Anterior cingulate cortex (tissue), 58 donors: ENCODE measurements at regions not wholly inside any gene's neighbourhood (a gene's known extent, or its start where the extent isn't known, plus 50 kb on each side); places are given as distances from the start of the nearest gene placed in this dataset.
"Not testable (repeated sequence)": the region's sequence is repeated elsewhere in the genome, so short reads cannot be mapped to it uniquely, and the experiment has no call there.

Source experiments
- DNase-seq, 58 donors: peaks; one replicate each; lab custom pipeline; 2025; lab: John Stamatoyannopoulos, UW

DNA sequence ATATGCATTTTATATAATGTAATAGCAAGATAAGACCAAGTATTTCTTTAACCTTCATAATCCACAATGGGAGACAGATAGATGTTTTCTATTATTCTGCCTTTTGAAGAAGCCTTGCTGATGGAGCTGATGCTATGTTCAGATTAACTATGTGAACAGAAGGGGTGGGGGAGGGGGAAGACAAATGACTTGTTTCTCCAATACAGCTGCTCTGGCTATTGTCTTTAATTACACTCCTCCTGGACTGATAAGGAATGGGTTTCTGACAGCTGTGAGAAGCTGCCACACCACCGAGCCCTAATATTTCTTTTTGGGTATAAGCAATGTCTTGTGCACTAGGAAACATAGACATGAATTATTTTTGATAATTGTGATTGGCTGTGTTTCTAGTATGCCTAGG is 62.0 kb downstream of the CAVIN4 start:
- no peak for DNase-seq

DNA sequence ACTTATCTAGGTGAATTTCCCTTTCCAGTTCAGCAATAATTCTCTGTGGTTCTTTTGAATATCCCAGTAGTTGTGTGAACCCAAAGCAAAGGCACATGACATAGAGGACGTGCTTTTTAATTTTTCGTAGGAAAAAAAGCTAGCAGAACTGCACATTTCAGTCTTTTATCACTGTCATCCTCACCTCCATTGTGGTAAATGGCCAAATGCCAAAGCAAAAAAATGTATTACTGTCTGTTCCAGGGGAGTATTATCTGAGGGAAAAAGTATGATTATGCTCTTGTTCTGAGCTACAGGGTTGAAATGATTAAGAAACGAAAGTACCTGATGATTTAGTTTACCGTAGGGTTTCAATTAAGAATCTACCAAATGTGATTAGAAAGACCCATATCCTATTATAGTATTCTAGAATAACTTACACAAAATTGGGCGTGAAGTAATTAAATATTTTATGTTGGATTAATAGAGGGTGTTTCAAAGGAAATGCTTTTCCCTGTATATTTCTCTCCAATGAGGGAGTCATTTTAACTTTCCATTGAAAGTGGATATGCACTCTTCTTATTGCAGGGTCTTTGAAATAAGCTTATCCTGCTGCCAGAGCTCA is 62.7 kb downstream of the CAVIN4 start:
- no peak for DNase-seq

DNA sequence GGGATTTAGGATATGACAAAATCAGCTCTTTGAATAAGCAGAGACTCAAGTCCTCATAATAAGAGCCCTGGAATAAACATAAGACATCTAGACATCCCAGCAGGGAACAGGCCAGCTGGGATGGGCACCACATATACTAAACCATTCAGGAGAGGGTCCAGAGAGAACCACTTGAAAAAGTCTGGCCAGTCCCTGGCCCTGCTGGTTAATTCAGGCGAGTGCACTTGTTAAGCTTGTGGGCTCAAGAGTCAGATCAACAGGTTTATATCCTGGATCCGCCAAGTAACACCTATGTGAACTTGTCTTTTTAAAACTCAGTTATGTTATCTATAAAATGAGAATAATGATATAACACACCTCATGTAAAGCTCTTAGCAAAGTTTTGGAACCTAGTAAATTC is 63.3 kb downstream of the CAVIN4 start:
- no peak for DNase-seq

DNA sequence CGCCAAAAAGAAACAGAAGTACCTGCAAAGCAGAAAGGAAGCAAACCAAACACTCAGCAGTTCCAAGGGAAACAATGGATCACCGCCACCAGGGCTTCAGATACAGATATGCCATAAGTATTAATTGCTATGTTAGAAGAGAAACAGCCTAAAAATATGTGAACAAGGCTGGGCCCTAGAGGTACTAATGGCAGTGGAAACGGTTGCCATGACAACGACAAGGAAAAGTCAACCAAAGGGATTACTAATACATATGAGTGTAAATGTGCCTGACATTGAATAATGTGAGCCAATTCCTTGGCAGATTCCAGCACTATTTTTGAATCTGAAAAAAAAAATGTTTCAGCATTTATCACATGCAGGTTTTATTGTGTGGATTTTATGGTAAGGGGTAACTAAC is 75.0 kb downstream of the CAVIN4 start:
- no peak for DNase-seq

DNA sequence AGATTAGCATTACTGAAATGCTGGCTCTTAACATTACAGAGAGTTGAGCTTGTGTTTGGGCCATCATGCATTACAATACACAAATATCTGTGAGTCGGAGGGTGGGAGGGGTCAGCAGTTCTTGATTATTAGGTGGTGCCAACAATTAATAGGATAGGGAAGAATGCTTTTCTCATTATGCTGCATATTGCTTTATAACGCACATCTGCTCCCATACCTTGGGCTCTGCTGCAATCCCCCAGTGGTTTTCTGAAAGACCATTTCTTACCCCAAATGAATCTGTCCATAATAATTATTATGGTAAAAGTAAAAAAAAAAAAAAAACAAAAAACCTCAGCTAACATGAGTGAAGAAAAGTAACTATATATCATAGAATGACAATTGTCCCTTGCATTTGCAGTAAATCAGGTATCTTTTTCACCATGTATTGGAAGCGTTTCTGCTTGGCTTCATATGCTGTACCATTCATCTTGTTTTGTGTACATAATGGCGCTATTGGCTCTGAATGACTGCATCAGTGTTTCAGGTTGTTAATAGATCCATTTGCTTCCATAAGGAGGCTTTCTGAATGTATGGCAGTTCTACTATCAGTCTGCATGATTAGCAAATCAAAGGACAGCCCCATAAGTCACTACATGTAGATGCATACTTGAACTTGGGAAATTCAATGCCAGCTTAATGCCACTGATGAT is 75.9 kb downstream of the CAVIN4 start:
- DNase-seq, result no peak

DNA sequence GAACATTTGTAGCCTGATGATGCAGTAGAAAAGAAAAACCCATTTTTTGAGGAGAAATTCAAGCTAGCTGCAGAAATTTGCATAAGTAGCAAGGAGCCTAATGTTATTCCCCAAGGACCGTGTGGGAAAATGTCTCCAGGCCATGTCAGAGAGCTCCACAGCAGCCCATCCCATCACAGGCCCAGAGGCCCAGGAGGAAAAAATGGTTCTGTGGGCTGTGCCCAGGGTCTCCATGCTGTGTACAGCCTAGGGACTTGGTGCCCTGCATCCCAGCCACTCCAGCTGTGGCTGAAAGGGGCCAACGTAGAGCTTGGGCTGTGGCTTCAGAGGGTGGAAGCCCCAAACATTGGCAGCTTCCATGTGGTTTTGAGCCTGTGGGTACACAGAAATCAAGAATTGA is 79.0 kb downstream of the CAVIN4 start:
- not testable (repeated sequence) for DNase-seq

DNA sequence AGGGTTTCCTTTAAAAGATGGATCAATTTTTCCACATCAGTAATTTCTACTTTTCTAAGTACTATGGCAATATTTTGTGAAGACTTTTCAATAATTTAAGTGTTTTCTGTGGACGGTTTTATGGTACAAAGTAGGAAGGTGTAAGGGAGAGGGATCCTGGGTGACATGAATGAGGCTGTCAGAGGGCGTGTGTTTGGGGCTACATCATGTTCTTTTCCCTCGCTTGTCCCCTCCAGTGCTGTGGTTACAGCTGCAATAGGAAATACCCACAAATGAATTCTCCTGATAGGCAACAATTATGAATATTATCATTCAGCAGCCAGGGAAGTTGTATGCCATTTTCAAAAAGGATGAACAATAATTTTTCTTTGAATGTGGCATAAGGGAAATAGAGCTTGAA is 83.8 kb downstream of the CAVIN4 start:
- no peak for DNase-seq

DNA sequence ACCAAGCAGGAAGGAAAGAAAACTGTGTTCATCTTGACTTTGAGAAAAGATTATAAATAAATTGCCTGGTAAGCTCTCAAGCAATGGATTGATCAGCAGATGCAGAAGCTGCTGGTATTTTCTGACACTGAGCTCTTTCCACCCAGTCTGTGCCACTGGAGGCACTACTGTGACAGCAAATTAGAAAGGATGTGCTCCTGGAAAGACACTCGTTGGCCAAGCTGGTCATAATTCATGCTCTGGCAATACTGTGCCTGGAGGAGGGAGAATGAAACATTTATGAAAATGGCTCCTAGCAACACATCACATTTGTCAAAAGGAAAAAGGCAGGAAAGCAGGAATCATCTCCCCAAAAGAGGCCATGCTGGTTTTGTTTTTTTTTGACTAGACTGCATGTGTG is 84.2 kb downstream of the CAVIN4 start:
- peak in 3 of 58 donors; percentile 3 to 12 (median 11) for DNase-seq

DNA sequence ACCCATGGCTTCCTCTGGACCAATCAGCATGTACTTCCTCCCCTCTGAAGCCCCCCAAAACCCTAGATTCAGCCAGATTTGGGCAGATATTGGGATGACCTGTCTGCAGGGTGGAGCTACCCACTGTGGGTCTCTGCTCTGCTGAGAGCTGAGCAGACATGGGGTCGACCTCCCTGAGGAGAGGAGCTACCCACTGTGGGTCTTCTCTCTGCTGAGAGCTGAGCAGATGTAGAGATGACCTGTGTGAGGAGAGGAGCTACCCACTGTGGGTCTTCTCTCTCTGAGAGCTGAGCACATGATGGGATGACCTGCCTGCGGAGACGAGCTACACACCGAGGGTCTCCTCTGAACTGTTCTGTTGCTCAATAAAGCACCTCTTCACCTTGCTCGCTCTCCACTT is 89.6 kb downstream of the CAVIN4 start:
- DNase-seq, result no peak

DNA sequence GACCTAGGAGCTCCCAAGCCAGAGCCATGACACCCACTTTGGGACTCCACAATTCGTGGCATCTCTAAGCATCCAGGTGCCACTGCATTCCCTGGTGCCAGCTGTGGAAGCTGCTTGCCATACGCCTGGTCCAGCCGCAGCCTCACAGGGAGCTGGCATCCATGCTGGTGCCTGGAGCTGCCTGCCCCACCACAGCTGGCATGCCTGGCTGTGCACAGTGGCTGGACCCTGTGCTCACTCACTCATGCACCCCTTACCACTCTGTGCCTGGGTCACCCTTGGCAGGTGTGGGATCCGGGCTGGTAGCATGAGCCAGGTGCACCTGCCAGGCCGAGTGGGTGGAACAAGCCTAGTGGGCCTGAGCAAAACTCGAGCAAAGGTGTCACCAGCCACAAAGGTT is 90.1 kb downstream of the CAVIN4 start:
- DNase-seq, result no peak

DNA sequence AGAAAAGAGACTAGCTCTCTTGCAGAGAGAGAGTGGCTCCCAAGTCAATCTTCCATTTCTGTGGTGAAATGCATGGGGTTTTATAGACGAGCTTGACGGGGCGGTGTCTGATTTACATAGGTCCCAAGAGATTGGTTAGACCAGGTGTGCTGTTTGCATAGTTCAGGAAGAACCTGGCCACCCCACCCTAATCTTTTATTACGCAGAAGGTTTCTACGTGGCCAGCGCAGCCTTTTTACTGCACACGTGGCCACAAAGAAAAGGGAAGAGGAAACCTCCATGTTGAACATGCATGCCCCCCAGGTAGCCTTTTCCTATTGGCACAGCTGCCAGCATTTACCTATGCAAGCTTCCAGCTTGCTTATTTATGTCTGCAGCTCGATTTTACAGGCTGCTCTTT is 92.1 kb downstream of the CAVIN4 start:
- no peak for DNase-seq

DNA sequence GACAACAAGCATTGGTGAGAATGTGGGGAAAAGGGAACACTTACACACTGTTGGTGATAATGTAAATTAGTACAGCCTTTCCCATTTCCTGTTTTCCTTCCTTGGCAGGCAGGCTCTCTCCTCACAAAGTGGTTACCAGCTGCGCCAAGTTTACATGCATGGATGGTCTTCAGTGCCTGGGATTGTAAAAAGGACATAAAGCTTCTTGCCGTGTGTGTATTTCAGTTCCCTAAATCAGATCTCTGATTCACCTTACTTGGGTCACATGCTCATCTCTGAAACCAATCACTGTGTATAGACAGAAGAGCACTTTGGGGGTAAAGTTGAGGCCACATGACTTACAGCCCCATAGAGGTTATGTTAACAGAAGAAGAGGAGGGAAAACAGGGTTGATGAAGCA is 92.8 kb downstream of the CAVIN4 start:
- DNase-seq, result no peak

DNA sequence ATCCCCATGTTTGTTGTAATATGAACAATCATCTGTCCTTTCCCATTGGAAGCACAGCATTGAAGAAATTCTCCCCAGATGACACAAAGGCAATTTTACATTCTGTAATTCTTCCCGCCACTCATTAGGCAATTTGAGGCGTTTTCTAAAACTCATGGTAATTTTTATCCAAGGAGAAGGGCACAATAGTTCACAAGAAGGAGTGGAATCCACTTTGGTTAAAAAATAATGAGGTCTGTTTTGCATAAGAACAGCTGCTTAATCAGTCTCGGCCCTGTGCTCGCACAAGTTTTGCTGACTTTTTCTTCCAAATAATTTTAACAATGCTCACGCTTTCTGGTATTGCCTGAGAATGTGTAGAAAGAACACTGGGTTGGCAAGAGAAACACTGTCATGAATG is 94.0 kb downstream of the CAVIN4 start:
- no peak for DNase-seq

DNA sequence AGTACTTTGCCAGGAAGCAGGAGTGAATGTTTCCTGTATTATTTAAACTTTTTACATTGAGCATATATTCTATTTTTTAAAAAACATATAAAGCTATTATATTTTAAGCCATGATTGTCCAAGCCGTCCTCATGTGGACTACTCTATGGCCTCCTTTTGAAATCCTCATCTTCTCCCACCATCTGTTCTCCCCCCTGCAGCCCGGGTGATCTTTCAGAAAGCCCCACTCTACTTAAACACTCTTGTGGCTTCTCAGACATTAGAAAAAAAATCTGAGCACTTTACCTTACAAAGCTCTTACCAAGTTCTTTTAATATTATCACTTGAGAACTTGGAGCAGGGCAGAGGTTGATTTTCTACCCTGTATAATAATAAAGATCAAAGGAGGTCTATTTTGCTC is 95.4 kb downstream of the CAVIN4 start:
- DNase-seq, result no peak

DNA sequence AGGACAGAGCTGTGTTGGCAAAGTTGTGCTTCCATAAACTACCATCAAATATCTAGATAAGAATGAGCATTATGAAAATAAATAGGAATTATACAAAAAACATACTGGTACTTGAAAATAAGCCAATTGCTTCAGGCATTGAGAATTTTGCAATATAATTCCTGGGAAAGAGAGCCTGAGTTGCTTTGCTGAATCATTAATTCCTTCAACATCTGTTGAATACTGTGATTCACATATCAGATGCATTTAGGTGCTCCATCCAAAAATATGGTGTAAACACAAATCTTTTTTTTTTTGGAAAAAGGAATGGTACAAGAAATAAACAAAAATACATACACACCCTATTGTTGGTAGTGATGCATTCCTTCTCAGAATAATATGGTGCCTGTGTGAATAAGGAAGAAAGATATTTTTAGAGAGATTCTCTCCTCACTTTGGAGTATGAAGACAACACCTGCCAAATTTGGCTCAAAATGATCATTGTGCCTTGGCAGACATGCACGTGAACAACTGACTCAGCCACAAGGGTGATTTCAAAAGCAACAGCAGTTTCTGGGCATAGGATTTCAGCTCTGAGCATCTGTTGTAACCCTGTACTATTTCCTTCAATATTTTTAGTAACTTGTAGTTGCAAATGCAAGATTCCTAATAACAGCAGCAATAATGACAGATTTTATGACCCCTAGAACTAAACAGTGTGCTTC is 96.7 kb downstream of the CAVIN4 start:
- DNase-seq, result peak in 12 of 58 donors; percentile 2 to 48 (median 8)

DNA sequence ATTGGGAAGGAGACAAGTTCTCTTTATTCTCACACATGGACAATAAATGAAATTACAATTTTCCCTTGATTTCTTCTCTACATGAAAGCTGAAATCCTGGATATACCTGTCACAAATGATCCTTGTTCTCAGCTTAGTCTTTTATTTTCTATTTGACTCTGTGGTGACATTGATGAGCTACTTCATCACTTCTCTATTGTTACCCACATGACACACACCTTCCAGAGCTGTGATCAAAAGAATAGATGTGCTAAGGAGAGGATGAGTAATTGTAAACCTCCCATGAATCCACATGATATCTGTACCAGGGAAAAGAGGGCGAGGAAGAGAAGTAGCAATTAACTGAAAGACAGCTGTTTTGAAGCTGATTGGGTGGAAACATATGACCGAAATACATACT is 102.0 kb downstream of the CAVIN4 start:
- no peak for DNase-seq

DNA sequence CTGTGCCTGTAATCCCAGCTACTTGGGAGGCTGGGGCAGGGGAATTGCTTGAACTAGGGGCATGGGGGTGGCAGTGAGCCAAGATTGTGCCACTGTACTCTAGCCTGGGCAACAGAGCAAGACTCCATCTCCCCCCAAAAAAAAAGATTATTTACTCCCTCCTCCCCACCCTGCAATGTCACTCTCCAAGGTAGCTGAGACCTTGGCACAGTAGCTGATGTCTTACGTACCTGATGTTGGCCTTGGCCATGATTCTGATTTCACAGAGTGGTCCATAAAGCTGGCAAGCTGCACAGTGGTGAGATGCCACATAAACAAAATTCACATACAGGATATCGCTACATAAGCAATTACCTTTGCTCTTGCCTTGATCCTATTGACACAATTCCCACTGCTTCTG is 108.5 kb downstream of the CAVIN4 start:
- DNase-seq, result no peak

DNA sequence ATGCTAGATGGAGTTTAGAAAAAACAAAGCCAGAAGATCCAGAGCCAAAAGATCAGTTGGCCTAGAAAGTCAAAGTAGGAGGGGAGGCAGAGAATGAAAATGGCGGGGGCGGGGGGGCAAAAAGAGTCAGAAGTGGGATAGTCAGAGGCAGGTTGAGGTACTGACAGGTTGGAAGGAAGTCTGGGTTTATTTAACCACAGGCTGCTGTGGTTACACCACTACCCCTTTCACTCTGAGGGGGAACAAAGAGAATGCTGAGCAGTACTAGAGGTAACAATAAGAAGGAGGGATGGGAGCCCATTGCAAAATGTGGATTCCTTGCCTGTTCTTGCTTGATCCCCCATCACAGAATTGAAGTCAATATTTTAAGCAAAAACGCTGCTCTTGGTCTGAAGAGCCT is 111.8 kb downstream of the CAVIN4 start:
- no peak for DNase-seq

DNA sequence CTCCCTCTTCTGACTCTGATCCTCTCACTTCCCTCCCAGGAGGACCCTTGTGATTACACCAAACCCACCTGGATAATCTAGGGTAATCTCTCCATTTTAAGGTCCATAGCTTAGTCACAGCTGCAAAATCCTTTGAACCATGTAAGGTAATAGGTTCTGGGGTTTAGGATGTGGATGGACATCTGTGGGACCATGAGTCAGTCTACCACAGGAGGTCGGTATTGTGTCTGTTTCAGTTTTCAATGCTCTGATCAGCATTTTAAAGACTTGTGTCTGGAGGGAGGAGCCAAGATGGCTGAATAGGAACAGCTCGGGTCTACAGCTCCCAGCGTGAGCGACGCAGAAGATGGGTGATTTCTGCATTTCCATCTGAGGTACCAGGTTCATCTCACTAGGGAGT is 112.6 kb downstream of the CAVIN4 start:
- no peak for DNase-seq

DNA sequence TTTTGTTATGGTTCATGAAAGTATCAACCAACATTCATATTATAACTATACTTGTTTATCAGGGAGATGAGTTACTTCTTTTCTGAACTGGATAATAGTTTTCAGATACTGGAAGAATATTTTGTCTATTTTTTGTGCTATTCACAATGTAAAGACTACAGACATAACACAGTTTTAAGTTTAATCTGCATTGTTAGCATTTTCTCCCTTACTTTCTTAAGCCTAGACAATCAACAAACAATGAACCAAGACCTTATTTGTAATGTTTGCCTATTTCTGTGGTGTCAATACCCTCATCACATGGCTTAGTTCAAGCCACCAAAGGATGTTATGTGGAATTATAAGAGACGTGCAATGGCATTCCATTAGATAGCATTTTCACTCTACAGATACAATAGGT is 119.5 kb downstream of the CAVIN4 start:
- DNase-seq, result no peak

DNA sequence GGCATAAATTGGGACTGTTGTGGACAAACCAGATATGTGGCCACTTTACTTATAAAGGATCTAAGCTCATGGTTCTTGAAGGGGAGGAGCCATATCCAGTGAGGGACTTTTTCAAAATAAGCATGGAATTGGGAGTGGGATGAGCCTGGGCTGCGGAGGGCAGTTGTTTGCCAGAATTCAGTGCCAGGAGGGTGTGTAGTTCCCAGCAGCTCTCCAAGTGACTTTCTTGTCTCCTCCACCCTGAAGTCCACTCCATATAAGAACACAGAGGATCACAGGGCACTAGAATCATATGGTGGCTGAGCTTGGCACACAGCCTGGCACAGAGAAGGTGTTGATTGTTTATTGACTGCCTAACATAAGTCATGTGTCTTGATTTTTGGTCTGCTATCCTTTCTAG is 121.1 kb downstream of the CAVIN4 start:
- no peak for DNase-seq

DNA sequence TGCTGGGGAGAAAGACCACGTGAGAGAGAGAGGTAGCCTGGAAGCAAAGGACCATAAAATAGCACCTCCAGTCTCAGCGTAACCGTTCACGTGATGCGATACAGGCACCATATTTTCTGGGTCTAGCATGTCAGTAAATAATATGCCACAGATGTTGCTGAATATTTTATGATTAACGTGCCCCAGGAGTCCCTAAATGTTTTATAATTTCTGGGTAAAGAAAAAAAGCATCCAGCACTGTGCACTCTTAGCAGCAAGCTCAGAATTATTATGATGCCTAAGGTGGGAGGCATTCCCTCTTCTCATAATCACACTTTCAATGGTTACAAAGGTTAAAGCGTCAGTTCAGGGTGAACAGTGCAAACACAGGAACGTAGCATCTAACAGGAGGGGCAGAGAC is 121.8 kb downstream of the CAVIN4 start:
- DNase-seq, result no peak
